Hepatocyte (in vitro differentiated cells): ENCODE measurements at regions not wholly inside any gene's neighbourhood (a gene's known extent, or its start where the extent isn't known, plus 50 kb on each side); places are given as distances from the start of the nearest gene placed in this dataset.

ENCODE experiments used
- CTCF ChIP-seq: fragments of 200-600 bp; sonication (generic); IDR thresholded peaks from 2 replicates; pipeline ENCODE4 v1.5.1; 2016; ENCODE audit warnings: antibody characterized with exemption, mild to moderate bottlenecking; ENCODE audit not compliant: poor library complexity
- EZH2 ChIP-seq: fragments of 200-600 bp; sonication (generic); IDR thresholded peaks from 2 replicates; pipeline ENCODE4 v1.6.1; 2016; ENCODE audit warnings: antibody characterized with exemption, mild to moderate bottlenecking, borderline replicate concordance
- EZH2phosphoT487 ChIP-seq: fragments of 200-600 bp; sonication (generic); IDR thresholded peaks from one replicate; pipeline ENCODE4 v1.6.1; 2018; ENCODE audit warnings: antibody characterized with exemption, mild to moderate bottlenecking, low read depth, moderate library complexity; ENCODE audit not compliant: unreplicated experiment, severe bottlenecking

- TF ChIP-seq EZH2phosphoT487: no peak
- TF ChIP-seq CTCF: no peak
- TF ChIP-seq EZH2: no peak
Observed at GRCh38 chr11:86863476-86863875, 63.1 kb downstream of the PRSS23 start.
